Endothelial cell of hepatic sinusoid (primary cell): ENCODE measurements at regions not wholly inside any gene's neighbourhood (a gene's known extent, or its start where the extent isn't known, plus 50 kb on each side); places are given as distances from the start of the nearest gene placed in this dataset.
"Not testable (repeated sequence)": the region's sequence is repeated elsewhere in the genome, so short reads cannot be mapped to it uniquely, and the experiment has no call there.

ENCODE experiments used
- in situ Hi-C: cut with HindIII; loops from 2 replicates; pipeline ENCODE4 v1.10.0; 2017; ENCODE audit warnings: low sequenced_read_pairs

DNA sequence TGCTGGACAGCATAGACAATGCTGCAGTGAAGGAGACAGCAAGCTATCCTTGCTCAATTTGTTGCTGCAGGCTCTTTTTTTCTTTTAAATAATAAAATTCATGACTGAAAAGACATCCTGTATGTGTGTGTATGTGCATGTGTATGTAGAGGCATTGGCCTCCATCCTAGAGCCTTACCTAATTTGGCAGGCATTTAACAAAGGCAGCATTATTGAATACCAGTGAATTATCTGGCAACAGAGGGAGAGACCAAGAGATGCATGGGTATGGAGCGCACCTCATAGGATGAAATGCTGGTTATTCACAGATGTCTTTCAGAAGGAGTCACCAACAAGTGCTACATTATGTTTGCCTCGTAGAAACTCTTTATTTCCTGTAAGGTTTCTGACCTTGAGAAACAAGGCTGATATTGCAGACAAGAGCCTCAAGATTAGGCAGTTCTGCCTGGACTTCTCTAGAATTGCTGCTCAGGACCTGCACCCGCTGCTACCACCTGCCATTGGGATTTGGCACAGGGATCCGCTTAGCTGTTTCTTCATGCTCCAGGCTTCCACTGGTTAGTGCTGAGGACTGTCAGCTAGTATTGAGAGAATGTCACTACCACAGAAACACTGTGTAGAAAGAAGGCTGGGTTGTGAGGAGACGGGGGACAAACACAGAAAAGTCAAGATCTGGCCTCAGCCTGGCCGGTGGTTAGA lies 247.7 kb upstream of the RFX3 start:
- in situ Hi-C loops, result no loop called here

DNA sequence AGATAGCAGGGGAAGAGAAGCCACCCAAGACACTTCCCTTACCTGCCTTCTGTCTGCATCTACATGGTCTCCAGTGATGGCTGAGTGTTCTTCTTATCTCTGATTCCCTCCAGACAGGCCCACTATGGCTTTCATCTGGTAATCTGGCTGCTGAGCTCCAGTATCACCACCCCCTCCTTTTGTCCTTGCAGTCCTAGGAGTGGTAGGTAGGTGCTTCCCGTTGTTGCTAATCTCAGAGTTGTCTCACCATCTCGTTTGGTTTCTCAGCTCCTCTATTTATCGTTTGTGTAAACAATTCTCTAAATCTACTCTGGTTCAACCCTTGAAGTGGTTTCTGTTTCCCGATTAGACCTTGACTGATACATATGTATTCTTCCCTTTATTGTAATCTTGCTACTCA lies 243.8 kb upstream of the RFX3 start:
- in situ Hi-C loops, result no loop called here

DNA sequence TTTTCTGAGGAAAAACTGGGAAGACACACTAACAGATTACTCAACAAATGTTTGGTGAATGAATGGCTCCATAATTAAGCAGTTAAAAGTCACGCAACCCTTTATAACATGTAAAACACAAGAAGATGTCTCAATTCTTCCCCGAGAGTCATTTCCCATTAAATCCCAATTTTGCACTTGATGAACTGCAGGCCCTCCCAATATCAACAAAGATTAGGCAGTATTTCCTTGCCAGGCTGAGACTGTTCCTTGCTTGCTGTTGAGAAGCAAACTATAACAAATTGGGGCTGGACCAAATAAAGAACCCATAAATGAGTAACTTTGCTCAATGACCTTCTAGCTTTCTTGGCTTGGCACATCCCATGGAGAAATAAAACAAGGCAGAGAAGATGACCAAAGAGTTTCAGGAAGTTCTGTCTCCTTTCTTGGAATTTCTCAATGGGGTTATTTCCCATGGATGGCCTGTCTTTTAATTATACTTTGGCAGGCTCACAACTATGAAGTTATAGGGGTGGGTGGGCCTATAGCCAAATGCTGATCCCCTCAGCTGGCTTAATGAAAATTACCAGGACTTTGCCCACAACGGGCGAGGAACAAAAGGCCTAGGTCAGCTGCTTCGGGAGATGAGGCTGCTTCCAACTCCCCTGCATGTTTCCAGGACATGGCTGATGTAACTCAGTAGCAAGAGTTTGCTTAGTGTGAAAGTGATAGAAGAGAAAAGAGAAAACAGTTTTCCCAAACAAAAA lies 243.1 kb upstream of the RFX3 start:
- in situ Hi-C loops, result no loop called here

DNA sequence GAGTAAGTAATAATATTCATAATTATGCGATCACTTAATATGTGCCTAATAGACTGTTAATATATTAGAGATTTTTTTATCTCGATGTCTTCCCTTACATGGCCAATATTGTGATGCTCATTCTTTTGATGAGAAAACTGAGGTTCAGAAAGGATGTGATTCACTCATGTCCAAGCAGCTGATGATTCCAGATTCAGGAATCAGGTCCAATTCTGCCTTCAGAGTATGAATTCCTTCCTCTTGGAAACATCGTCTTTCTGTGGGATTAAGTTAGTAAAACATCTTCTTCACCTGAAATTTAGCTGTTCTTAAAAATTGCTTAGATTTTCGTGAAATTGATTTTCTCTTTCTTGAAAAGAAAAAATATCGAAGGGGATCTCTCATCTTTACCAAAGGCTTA lies 242.5 kb upstream of the RFX3 start:
- in situ Hi-C loops, result no loop called here

DNA sequence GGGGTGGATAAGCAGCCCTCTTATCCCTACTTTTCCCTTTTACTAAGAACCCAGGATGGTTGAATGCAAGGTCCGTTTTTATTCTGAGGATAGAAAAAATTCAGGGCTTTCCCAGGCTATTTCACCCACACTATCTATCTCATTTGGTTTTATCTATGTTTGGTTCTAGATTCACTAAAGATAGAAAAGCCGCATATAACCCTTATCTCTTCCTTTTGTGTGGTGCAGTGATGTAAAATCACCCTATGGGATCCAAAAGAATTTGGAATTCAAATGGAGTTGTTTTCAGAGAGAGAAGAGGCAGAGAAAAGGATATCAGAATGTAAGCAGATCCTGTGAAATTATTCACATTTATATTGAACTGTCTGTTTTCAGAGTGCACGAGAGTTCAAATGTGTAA lies 236.3 kb upstream of the RFX3 start:
- in situ Hi-C loops, result no loop called here

DNA sequence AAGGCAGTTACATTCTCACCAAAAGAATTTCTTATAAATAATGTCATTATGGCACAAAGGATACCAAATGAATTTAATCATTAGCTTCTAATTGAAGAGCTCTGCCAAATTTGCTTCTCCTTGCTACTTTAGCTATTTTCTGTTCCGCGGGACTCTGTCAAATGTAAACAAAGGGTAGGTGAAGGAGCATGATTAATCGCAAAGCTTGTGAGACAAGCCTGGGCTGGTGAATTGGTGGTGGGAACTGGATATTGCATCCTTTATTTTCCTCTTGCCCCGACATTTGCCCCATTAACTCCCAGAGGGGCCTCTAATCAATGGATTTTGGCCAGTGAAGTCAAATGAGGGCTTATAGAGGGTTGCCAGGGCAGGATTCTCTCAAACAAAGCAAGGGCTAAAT lies 234.2 kb upstream of the RFX3 start:
- in situ Hi-C loops, result no loop called here

DNA sequence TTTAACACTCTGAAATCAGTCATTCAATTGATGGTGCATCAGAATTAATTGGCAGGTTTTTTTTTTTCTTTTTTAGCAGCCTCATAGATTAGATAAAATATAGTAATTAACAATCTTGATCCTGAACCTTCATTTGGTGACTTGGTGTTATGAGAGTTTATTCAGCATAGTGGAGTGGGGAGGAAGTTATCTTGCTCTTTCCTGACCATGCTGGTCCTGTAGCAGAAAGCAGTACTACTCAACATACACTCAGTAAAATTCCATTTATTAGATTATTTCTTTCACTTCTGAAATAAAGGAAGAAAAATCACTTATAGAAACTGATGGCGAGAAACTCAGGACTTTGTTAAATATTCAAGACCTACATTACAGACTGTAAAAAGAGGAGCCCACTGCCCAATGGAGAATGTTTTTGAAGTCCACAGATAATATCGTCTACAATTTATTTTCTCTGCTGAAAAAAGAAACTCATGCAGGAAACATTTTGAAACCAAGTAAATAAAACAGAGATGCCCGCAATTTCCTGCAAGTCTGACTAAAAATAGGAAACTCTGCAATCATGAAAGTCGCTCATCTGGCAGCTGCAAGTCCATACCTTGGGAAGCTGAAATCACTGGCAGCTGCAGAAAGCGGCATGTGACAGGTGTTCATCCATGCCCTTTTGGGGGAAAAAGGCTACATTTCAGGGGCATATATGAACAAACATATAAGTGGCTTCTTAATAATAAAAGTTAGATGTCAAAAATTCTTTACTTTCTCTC lies 233.2 kb upstream of the RFX3 start:
- in situ Hi-C loops, result no loop called here

DNA sequence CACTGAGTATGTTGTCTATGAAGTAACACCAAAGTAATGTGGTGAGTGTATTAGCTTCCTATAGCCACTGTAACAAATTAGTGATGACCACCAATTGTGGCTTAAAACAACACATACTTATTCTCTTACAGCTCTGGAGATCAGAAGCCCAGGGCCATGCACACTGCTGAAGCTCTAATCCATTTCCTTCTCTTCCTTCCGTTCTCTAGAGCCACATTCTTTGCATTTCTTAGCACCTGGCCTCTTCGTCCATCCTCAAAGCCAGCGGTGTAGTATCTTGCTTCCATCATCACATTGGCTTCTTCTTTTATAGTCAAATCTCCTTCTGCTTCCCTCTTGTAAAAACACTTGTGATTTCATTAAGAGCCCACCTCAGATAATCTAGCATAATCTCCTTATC lies 230.3 kb upstream of the RFX3 start:
- in situ Hi-C loops, result no loop called here

DNA sequence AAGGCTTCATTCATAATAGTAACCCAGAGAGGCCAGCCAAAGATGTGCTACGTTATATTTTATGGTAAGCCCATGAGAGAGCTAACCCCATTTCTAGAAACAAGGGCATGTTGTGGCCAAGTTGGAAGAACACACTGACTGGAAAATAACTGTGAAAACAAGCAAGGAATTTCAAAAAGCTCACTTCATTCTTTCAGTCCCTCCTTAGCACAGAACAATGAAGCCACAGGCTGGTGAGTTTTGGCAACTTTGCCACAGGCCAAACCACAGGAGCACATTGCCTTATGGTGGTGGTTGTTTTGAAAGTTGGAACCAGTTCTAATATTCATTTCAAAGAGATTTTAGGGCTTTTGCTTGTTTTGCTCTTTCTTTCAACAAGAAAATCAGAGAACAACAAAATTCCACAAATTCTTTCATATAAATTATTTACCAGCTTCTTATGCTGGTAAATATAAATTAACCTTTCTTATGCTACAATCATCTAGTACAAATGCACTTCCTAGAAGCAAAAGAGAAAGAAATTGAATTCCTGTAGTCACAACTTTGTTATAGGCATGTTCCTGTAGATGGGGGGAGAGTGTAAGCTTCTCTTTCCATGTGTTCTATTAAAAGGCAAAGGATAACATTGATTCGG lies 225.4 kb upstream of the RFX3 start:
- in situ Hi-C loops, result no loop called here

DNA sequence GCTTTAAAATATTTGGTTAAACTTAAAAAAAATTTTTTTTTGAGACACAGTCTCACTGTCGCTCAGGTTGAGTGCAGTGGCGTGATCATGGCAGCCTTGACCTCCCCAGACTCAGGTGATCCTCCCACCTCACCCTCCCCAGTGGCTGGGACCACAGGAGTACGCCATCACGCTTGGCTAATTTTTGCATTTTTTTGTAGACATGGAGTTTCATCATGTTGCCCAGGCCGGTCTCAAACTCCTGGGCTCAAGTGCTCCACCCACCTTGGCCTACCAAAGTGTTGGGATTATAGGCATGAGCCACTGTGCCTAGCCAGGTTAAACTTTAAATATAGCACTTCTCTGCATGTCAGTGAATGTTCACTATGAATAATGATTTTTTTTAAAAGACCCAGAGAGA lies 224.5 kb upstream of the RFX3 start:
- in situ Hi-C loops, result no loop called here

DNA sequence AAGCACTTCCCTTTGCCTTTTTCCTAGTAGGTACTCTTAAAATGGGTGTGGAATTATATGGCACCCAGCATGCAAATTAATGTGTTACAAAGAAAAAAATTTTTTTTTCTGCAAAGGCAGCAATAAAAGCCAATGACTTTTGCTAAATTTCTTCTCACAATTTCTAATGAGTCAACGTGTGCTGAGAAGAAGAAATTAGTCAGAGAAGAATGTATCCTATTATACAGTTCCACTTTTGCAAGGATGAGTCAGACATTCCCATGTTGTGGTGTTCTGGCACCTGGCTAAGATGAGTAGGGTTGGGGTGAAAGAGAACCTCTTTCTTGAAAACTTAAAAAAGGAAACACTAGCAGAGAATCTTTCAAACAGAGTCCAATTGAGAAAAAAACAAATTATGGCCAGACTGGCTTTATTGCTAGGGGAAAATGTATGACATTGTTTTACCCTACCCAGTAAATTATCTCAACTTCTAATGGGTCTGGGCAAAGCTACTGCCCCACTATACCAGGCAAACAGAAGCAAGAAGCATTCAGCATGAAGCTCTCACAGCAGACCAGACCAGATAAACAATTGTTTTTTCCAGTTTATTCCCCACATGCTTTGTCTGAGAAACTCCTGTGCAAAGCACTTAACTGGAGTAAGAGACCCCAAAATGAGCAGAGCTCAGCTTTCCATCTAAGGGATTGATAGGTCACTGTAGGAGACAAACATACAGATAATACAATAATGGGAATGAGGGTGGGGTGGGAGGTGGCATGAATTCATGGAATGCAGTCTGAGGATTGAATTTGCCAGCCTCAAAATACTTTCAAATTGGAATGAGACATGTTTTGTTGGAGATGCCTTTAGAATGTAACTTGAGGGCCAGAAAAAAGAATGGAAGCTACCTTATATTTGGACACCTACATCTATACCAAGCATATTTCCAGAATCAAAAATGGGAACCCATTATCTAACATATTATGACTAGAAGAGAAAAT lies 220.8 kb upstream of the RFX3 start:
- in situ Hi-C loops, result no loop called here

DNA sequence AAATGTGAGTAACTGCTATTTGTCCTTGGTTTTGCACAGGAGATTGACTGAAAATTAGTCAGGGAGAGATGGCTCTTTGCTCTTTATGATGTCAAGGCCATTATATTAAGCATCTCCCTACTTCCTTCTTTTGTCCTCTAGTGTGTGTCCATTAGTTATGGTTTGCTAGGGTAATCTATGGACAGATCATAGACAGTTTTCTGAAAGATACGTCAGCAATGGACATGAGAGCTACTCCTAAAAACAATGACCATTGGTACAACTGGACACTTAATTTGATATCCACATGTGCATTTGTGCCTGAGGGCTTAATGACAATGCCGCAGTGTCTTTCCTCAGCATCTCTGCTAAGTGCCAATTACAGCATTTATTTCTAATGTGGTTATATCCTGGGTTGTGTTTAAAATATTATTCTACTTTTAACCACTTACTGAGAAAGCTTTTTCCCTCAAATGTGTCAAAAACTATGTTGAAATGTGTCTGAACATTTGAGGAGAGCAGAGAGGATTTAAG lies 218.2 kb upstream of the RFX3 start:
- in situ Hi-C loops, result no loop called here

DNA sequence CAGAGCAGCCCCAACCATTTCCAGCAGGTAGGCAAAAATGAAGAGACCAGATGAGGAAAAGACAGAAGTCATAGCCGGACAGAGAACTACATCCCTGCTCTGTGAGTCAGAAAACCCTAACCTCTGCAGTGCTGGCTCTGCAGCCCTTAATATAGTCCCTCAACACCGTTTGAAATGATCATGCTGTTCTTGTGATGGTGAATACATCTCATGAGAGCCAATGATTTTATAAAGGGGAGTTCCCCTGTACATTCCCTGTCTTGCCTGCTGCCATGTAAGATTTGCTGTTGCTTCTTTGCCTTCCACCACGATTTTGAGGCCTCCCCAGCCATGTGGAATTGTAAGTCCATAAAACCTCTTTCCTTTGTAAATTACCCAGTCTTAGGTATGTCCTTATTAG lies 216.8 kb upstream of the RFX3 start:
- in situ Hi-C loops, result no loop called here

DNA sequence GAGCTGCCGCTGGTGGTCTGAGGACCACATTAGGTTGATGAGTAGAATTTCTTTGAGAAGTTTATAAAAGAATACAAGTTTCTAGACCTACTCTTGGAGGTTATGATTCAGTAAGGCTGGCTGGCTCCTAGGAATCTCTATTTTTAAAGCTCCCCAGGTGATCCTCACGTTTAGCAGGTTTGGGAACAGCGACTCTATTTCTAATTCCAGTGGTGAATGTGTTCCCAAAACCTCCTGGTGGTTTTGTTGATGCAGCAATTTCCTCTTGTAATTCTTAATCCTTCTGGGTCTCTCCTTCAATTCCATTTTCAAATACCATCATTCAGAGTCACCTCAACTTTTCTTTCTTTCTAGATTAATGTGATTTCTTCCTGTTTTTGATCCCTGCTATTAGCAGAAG lies 215.9 kb upstream of the RFX3 start:
- in situ Hi-C loops, result no loop called here

DNA sequence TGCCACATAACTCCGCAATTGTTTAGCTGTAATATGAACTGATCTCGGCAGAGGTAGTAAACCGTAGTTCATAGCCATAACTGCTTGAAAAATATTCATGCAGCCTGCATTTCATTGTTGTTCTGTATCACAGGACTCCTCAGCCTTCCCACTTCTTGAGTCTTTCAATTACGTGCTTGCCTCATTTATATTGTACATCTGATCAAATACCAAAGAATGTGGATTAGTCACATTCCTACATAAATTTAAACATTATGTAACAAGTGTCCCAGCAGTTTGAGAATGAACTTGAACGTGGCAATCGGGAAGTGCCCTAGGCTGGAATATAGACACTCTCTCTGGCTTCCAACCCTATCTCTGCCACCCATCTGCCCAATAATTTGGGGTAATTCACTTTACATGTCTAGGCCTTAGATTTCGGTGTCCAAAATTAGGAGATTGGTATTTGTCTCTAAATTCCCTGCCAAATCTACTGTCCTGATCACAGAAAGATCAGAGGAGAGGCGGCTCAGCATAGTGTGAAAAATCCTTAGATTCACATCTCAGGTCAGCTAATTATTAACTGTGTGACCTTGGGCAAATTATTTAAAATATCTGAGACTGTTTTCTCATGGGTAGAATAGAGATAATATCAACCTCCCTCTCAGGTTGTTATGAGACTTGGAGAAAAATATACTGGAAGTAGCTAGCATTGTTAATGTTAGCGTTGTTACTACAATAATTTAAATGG lies 215.1 kb upstream of the RFX3 start:
- in situ Hi-C loops, result no loop called here

DNA sequence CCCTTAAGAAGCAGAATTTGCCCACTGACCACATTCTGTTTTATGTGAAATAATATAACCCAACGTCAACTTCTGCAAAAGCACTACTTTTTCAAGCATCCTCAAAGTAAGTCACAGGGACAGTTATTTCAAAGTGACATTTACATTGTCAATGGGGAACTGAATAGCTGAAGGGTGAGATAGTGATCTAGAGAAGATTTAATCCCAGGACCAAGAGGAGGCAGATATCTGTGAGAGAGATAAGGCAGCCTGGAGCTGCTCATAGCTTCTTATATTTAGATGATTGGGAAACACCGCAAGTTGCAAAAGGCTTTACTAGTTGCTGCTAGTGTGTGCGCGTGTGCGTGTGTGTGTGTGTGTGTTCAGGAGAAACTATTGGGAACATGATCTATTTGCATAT lies 210.4 kb upstream of the RFX3 start:
- in situ Hi-C loops, result no loop called here

DNA sequence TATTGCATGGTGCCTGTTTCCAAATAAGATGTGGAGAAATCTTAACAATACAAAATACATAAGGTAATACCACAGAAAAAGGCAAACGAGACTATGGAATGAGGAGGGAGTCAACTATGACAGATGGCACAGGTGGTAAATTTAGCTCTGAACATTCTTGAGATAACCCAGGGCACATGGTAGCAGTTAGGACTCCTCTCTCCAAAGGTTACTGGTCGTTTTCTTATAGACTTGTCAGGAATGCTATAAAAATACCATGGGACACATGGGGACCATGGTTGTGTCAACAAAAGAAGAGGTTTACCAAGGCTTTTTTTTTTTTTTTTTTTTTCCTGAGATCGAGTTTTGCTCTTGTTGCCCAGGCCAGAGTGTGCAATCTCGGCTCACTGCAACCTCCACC lies 209.4 kb upstream of the RFX3 start:
- in situ Hi-C loops, result no loop called here

DNA sequence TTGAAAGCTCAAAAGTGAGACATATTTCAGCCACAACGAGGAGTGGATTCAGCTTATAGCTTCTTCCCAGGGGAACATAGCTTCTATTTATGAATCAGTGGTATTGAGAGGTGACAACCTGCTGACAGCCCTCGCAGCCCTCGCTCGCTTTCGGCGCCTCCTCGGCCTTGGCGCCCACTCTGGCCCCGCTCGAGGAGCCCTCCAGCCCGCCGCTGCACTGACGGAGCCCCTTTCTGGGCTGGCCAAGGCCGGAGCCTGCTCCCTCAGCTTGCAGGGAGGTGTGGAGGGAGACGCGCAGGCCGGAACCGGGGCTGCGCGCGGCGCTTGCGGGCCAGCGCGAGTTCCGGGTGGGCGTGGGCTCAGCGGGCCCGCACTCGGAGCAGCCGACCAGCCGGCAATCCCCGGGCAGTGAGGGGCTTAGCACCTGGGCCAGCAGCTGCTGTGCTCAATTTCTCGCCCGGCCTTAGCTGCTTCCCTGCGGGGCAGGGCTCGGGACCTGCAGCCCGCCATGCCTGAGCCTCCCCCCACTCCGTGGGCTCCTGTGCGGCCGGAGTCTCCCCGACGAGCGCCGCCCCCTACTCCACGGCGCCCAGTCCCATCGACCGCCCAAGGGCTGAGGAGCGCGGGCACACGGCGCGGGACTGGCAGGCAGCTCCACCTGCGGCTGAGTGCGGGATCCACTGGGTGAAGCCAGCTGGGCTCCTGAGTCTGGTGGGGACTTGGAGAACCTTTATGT lies 207.9 kb upstream of the RFX3 start:
- in situ Hi-C loops, result not testable (repeated sequence)

DNA sequence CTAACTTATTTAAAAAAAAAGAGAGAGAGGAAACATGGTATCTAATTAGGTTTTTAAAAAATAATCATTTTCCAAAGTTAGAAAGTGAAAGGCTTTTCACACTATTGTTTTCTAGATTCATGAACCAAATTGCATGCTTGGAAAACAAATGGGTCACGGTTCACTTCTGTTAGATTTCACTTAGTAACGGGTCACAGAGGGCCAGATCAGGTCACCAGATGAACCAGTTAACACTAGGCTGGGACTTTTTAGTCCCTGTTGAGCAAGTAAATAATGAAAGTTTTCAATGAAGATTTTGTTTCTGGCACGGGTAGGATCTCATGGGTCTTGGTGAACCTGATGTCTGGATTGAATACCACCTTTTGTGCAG lies 207.2 kb upstream of the RFX3 start:
- in situ Hi-C loops, result no loop called here
